ENCODE measurements at regions not wholly inside any gene's neighbourhood (a gene's known extent, or its start where the extent isn't known, plus 50 kb on each side); places are given as distances from the start of the nearest gene placed in this dataset.

DNA sequence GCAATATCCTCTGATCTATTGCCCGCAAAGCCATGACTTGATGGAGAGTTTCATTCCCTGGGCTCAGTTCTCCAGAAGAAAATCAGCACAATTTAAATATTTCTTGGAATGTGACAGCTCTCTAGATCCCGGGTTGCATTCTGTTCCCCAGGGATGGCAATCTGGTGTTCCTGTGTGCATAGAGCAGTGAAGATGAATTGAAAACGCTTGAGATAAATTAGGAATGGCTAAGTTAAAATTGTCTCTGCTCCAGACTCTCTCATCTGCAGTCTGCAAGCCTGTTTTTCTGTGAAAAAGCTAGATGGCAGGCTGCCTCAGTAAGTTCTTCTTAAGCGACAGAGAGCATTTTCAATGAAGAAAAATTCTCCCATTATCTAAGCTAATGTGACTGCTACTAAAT lies 582.5 kb upstream of the MGAT4C start:
- DNase-seq, result no peak

- DNase-seq, result no peak
These were observed 582.1 kb upstream of the MGAT4C start for GRCh38 chr12:86838260-86838659.

DNA sequence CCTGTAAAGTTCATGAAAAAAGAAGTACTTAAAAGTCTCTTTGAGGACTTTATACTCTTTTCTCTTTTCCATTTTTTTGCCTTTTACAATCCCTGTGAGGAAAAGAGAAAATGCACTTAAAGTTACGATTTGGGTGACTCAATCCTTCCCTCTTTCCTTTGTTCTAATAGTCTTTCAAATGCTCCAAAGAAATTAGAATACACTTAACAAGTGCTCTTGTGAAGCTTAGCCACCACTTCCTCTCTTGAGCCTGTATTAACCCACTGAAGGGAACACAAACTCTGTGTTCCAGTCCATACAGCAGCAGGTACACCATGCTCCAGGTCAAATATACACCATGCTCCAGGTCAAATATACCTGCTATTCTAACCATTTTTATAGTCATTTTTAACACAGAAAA lies 581.1 kb upstream of the MGAT4C start:
- DNase-seq, result no peak

GRCh38 chr12:86834217-86834616 lies 578.0 kb upstream of the MGAT4C start:
- DNase-seq, result no peak

- no peak for DNase-seq
These were observed 571.2 kb upstream of the MGAT4C start for GRCh38 chr12:86827409-86827808.

- DNase-seq, result no peak
These were observed 569.9 kb upstream of the MGAT4C start for GRCh38 chr12:86826051-86826450.

- no peak for DNase-seq
These were observed 545.2 kb upstream of the MGAT4C start for GRCh38 chr12:86801439-86801838.

DNA sequence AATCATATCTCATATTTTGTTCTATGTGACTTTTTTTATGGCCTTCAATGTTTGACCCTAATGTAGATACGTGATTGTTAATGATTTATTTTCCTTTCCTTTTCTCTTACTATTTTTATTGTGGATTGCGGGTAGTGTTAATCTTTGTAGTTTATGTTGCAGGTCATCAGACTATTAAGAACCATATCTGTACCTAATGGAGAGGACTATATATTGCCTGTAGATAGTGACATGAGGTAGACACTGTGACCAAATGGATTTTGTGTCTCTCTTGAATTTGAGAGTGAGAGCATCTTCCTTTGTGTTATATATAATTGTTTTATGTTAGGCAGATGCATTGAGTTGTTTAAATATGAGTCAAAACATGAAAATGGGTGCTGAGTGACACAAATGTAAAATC lies 543.4 kb upstream of the MGAT4C start:
- DNase-seq, result no peak

- no peak for DNase-seq
These were observed 540.4 kb upstream of the MGAT4C start for GRCh38 chr12:86796550-86796949.

- DNase-seq, result no peak
These were observed 532.5 kb upstream of the MGAT4C start for GRCh38 chr12:86788661-86789060.

DNA sequence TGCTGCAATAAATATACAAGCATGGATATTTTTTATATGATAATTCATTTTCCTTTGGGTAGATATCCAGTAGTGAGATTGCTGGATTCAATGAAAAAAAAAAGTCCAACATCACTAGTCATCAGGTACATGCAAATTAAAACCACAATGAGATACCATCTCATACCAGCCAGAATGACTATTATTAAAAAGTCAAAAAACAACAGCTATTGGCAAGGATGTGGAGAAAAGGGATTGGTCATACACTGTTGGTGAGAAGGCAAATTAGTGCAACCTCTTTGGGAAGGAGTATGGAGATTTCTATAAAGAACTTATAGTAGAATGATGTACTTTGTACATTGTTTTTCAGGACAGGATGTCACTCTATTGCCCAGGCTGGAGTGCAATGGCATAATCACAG lies 531.2 kb upstream of the MGAT4C start:
- DNase-seq, result no peak

- DNase-seq, result no peak
These were observed 521.1 kb upstream of the MGAT4C start for GRCh38 chr12:86777325-86777724.

DNA sequence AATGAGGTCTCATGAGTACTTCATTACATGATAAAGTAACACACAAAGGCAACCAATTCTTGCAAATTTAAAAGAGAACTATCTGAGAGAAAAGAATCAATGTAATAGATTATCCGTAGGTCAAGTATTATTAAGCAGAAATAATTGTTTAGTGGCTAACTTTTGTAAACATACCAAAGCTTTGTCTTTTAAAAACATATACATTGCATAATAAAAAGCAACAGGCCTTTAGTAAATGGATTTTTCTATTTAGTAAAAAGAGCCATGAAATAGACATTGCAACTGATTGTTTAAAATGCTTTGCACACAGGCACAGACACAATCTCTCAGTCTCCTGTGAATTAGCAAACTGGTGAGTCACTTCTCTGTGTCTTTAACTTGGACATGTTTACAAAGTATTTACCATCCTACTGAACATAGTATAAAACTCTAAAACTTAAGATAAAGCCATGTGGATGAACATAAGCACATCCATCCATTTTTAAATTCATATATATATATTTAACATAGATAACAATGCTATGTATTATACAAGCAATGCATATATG lies 518.7 kb upstream of the MGAT4C start:
- DNase-seq, result no peak

- DNase-seq, result no peak
These were observed 516.5 kb upstream of the MGAT4C start for GRCh38 chr12:86772696-86773095.

- no peak for DNase-seq
These were observed 514.7 kb upstream of the MGAT4C start for GRCh38 chr12:86770871-86771270.

- no peak for DNase-seq
These were observed 492.7 kb upstream of the MGAT4C start for GRCh38 chr12:86748894-86749293.

DNA sequence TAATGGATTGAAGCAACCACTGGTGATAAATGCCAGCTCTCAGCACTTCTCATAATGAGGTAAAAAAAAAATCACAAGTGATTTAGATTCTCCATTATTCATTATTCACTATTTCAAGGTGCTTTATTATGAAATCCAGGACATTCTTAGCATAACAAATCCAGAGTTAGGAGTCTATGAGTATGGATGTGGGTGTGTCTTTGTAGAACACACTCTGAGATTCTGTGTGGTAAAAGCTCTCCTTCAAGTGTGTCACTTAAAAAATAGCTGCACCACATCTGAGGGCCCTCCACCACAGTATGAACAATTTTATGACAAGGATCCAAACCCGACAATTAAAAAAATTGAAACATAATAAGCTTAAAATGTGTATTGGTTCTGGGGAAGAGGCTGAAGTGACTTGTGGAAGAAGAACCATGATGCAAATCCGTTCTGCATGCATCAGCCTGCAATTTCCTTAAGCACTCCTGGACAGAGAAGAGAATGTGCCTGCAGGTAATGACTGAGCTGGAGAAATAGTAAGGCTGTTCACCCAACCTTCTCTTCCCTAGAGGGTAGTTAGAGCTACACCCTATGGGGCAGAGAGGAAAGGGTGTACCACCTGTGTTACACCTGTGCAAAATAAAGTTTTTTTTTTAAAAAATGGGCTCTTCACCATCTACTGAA lies 488.5 kb upstream of the MGAT4C start:
- DNase-seq, result no peak

- no peak for DNase-seq
These were observed 487.8 kb upstream of the MGAT4C start for GRCh38 chr12:86743875-86744536.

DNA sequence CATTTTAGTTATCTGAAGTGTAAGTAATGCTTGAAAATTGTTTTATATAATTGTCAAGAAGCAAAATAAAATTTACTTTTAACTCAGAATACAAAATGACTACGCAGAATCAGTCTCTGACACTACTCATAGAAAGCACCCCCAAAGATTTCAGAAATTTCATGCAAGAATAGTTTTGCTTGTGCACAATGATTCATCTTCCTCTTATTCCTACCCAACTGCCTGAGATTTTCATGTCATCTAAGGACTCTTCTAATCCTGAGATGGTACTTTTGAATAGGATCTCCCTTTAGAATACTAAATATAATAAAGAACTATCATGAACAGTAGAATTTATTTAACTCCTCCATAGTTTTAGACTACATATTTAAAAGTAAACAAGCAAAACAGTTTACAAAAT lies 485.3 kb upstream of the MGAT4C start:
- DNase-seq, result no peak

DNA sequence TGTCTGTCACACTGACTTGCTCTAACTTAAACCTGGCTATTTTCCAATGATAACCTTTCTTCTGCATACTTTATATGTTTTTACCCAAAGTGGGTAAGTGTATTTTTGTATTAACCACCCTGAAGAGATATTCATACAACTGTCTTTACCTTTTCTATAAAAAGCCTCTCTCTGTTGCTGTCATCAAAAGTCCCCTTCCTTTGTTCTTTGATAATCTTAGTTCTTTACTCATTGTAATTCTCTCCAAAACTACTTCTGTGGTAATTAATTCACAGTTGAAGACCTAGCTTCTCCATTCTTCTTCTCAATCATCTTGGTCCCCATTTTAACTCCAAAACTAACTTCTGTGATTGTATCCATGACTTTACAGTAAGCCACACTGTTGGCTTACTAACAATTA lies 479.7 kb upstream of the MGAT4C start:
- DNase-seq, result no peak

GRCh38 chr12:86735072-86735471 lies 478.9 kb upstream of the MGAT4C start:
- no peak for DNase-seq

DNA sequence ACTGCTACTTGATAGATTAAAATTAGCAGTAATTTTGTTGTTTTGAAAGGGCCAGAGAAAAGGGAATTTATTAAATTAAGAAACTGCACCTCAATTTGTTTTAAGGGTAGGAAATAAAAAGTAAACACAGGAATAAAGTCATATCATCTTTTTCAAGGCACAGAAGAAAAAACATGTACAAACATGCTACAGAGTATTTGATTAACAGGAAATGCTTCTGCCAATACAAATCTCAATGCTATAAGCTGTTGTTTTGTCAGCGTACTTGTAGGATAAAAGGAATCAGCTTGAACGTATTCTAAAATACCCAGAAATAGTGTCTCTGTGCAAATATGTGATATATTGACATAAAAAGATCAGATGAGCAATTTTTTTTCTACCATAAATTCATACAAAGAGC lies 474.0 kb upstream of the MGAT4C start:
- no peak for DNase-seq

DNA sequence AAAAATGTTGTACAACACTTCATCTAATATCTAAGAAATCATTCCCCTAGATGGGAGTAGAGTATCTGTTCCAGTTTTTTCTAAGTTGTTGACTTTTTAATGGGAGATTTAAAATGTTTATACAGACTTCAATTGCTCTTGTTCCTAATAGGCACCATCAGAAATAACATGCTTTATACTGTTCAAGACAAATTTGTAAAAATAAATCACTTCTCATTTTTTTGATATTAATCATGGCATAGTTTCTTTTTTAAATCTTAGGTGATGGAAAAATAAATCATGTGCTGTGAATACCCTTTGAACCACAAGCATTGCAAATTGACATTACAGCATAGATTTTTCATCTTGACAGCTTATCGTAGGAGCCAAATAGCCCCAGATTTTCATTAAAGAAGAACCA lies 473.5 kb upstream of the MGAT4C start:
- no peak for DNase-seq

GRCh38 chr12:86727160-86727559 lies 471.0 kb upstream of the MGAT4C start:
- DNase-seq, result no peak

DNA sequence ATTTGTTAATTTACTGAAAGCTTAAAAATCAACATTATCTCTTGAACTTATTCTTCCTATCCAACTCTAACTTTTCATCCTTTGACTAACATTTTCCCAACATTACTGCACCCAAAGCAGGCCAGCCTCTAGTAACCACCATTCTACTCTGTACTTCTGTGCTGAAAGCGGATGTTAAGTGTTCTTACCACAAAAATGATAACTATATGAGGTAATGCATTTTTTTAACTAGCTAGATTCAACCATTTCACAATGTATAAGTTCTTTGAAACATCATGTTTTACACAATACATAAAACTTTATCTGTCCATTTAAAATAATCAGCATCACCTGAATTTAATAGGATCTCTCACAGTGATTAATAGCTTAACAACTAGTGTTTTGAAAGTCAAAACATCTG lies 468.5 kb upstream of the MGAT4C start:
- no peak for DNase-seq

Measured in suppressor macrophage treated with lipopolysaccharide for 1 hour (primary cell).